ENCODE measurements at regions not wholly inside any gene's neighbourhood (a gene's known extent, or its start where the extent isn't known, plus 50 kb on each side); places are given as distances from the start of the nearest gene placed in this dataset.

DNA sequence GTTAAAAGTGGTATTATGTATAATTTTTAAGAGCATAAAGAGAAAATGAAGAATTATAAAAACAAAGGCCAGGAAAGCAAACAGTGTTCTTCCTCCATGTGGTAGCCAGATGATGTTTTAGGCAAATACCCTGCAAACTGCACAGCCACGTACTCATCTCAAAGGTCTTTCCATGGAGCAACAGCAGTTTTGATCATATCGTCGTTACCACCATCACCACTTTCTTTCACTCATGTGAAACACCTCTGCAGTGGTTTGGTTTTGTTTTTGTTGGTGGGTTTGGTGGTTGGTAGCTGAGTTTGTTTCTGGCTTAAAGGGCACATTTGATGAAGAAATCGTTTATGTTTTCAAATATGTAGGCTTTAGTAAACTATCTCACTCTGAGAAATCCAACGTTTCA, 229.9 kb upstream of the AMELY start:
- DNase-seq: no peak
